WTC11 (cell line): ENCODE measurements at regions not wholly inside any gene's neighbourhood (a gene's known extent, or its start where the extent isn't known, plus 50 kb on each side); places are given as distances from the start of the nearest gene placed in this dataset.

ENCODE experiments used
- CREB1 ChIP-seq: sonication (generic); formaldehyde crosslinking; IDR thresholded peaks from 2 replicates; pipeline ENCODE4 v1.8.0; 2023; ENCODE audit warnings: mild to moderate bottlenecking, missing genetic modification reagents
- ELF4 ChIP-seq: sonication (generic); formaldehyde crosslinking; IDR thresholded peaks from 2 replicates; pipeline ENCODE4 v1.8.1; 2022; ENCODE audit warnings: low read depth, mild to moderate bottlenecking, moderate library complexity, missing genetic modification reagents
- FOXP4 ChIP-seq: sonication (generic); formaldehyde crosslinking; IDR thresholded peaks from 2 replicates; pipeline ENCODE4 v1.8.0; 2022; ENCODE audit warnings: mild to moderate bottlenecking, missing genetic modification reagents
- GABPB1 ChIP-seq: sonication (generic); formaldehyde crosslinking; IDR thresholded peaks from 2 replicates; pipeline ENCODE4 v1.8.1; 2023; ENCODE audit warnings: mild to moderate bottlenecking, missing genetic modification reagents
- JUN ChIP-seq: sonication (generic); formaldehyde crosslinking; IDR thresholded peaks from 2 replicates; pipeline ENCODE4 v1.8.0; 2023; ENCODE audit warnings: mild to moderate bottlenecking, missing genetic modification reagents
- NFE2L1 ChIP-seq: sonication (generic); formaldehyde crosslinking; IDR thresholded peaks from 2 replicates; pipeline ENCODE4 v1.8.1; 2023; ENCODE audit warnings: missing genetic modification reagents
- PREB ChIP-seq: sonication (generic); formaldehyde crosslinking; IDR thresholded peaks from 2 replicates; pipeline ENCODE4 v1.8.1; 2022; ENCODE audit warnings: mild to moderate bottlenecking, missing genetic modification reagents, moderate library complexity, borderline replicate concordance
- RELA ChIP-seq: sonication (generic); formaldehyde crosslinking; IDR thresholded peaks from 2 replicates; pipeline ENCODE4 v1.8.1; 2022; ENCODE audit warnings: missing genetic modification reagents, mild to moderate bottlenecking, borderline replicate concordance
- SP1 ChIP-seq: sonication (generic); formaldehyde crosslinking; conservative IDR thresholded peaks from 2 replicates; pipeline ENCODE4 v1.8.1; 2022; ENCODE audit warnings: missing genetic modification reagents
- ZBTB21 ChIP-seq: sonication (generic); formaldehyde crosslinking; IDR thresholded peaks from 2 replicates; pipeline ENCODE4 v1.8.1; 2023; ENCODE audit warnings: mild to moderate bottlenecking, missing genetic modification reagents, borderline replicate concordance
- ZNF423 ChIP-seq: fragments of 250-450 bp; sonication (Bioruptor Pico); IDR thresholded peaks from 2 replicates; pipeline ENCODE4 v2.1.2; 2022; ENCODE audit warnings: mild to moderate bottlenecking, moderate library complexity
- TF ChIP-seq, protein P1 (sequence below): fragments of 200-600 bp; IDR thresholded peaks from 2 replicates; pipeline ENCODE4 v1.8.0; 2022; ENCODE audit warnings: antibody characterized with exemption
- TF ChIP-seq, protein P2 (sequence below): sonication (generic); formaldehyde crosslinking; conservative IDR thresholded peaks from 2 replicates; pipeline ENCODE4 v1.8.1; 2022; ENCODE audit warnings: mild to moderate bottlenecking, missing genetic modification reagents
- TF ChIP-seq, protein P3 (sequence below): sonication (generic); formaldehyde crosslinking; IDR thresholded peaks from 2 replicates; pipeline ENCODE4 v1.8.1; 2022; ENCODE audit warnings: low read depth, missing genetic modification reagents, borderline replicate concordance

- TF ChIP-seq, protein P1, sequence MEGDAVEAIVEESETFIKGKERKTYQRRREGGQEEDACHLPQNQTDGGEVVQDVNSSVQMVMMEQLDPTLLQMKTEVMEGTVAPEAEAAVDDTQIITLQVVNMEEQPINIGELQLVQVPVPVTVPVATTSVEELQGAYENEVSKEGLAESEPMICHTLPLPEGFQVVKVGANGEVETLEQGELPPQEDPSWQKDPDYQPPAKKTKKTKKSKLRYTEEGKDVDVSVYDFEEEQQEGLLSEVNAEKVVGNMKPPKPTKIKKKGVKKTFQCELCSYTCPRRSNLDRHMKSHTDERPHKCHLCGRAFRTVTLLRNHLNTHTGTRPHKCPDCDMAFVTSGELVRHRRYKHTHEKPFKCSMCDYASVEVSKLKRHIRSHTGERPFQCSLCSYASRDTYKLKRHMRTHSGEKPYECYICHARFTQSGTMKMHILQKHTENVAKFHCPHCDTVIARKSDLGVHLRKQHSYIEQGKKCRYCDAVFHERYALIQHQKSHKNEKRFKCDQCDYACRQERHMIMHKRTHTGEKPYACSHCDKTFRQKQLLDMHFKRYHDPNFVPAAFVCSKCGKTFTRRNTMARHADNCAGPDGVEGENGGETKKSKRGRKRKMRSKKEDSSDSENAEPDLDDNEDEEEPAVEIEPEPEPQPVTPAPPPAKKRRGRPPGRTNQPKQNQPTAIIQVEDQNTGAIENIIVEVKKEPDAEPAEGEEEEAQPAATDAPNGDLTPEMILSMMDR: no peak
- no peak for TF ChIP-seq FOXP4 (CRISPR knock-in tag)
- TF ChIP-seq GABPB1 (CRISPR knock-in tag): no peak
- TF ChIP-seq CREB1 (CRISPR knock-in tag): no peak
- TF ChIP-seq JUN (CRISPR knock-in tag): no peak
- TF ChIP-seq RELA (CRISPR knock-in tag): no peak
- TF ChIP-seq, protein P2, sequence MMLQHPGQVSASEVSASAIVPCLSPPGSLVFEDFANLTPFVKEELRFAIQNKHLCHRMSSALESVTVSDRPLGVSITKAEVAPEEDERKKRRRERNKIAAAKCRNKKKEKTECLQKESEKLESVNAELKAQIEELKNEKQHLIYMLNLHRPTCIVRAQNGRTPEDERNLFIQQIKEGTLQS (CRISPR knock-in tag): no peak
- TF ChIP-seq SP1 (CRISPR knock-in tag): no peak
- TF ChIP-seq, protein P3, sequence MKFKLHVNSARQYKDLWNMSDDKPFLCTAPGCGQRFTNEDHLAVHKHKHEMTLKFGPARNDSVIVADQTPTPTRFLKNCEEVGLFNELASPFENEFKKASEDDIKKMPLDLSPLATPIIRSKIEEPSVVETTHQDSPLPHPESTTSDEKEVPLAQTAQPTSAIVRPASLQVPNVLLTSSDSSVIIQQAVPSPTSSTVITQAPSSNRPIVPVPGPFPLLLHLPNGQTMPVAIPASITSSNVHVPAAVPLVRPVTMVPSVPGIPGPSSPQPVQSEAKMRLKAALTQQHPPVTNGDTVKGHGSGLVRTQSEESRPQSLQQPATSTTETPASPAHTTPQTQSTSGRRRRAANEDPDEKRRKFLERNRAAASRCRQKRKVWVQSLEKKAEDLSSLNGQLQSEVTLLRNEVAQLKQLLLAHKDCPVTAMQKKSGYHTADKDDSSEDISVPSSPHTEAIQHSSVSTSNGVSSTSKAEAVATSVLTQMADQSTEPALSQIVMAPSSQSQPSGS: no peak
- TF ChIP-seq ZBTB21: no peak
- no peak for TF ChIP-seq PREB (CRISPR knock-in tag)
- no peak for TF ChIP-seq ELF4 (CRISPR knock-in tag)
- no peak for TF ChIP-seq ZNF423
- no peak for TF ChIP-seq NFE2L1 (CRISPR knock-in tag)
These were observed 97.9 kb upstream of the SOX2 start for GRCh38 chr3:181613813-181614212.
